HG03175 (cell line): ENCODE measurements at regions not wholly inside any gene's neighbourhood (a gene's known extent, or its start where the extent isn't known, plus 50 kb on each side); places are given as distances from the start of the nearest gene placed in this dataset.
A peak's percentile ranks its signal among the peaks of the same experiment; 100 is the strongest.
"Not testable (repeated sequence)": the region's sequence is repeated elsewhere in the genome, so short reads cannot be mapped to it uniquely, and the experiment has no call there.

Source experiments
- ATAC-seq: cut with Tn5 transposase; IDR thresholded peaks from one replicate; pipeline ENCODE4 v1.9.1; 2021; ENCODE audit warnings: mild to moderate bottlenecking, moderate library complexity; ENCODE audit not compliant: unreplicated experiment

- ATAC-seq, result not testable (repeated sequence)
Observed at GRCh38 chrX:124181515-124181914, 150.9 kb upstream of the TEX13D start.

- no peak for ATAC-seq
Observed at GRCh38 chrX:124190440-124190839, 142.0 kb upstream of the TEX13D start.

- ATAC-seq, result no peak
Observed at GRCh38 chrX:124194199-124194598, 138.3 kb upstream of the TEX13D start.

- no peak for ATAC-seq
Observed at GRCh38 chrX:124194901-124195300, 137.6 kb upstream of the TEX13D start.

- no peak for ATAC-seq
Observed at GRCh38 chrX:124203311-124203710, 129.1 kb upstream of the TEX13D start.

GRCh38 chrX:124208660-124209059 is 123.8 kb upstream of the TEX13D start:
- ATAC-seq, result no peak

GRCh38 chrX:124209792-124210576 is 122.5 kb upstream of the TEX13D start:
- no peak for ATAC-seq

- ATAC-seq, result peak; percentile 80
Observed at GRCh38 chrX:124211312-124211942, 121.0 kb upstream of the TEX13D start.

GRCh38 chrX:124212622-124213021 is 119.8 kb upstream of the TEX13D start:
- peak; percentile 36 for ATAC-seq

- no peak for ATAC-seq
Observed at GRCh38 chrX:124215786-124216185, 116.7 kb upstream of the TEX13D start.

GRCh38 chrX:124216396-124217115 is 115.9 kb upstream of the TEX13D start:
- ATAC-seq, result no peak

GRCh38 chrX:124217304-124218251 is 114.9 kb upstream of the TEX13D start:
- peak; percentile 86 for ATAC-seq

- ATAC-seq, result no peak
Observed at GRCh38 chrX:124223524-124223923, 108.9 kb upstream of the TEX13D start.

GRCh38 chrX:124224528-124224927 is 107.9 kb upstream of the TEX13D start:
- no peak for ATAC-seq

GRCh38 chrX:124226129-124226528 is 106.3 kb upstream of the TEX13D start:
- no peak for ATAC-seq

- ATAC-seq, result no peak
Observed at GRCh38 chrX:124228849-124229248, 103.6 kb upstream of the TEX13D start.

GRCh38 chrX:124229374-124229773 is 103.1 kb upstream of the TEX13D start:
- no peak for ATAC-seq

GRCh38 chrX:124230655-124231450 is 101.6 kb upstream of the TEX13D start:
- no peak for ATAC-seq

- no peak for ATAC-seq
Observed at GRCh38 chrX:124231451-124231759, 101.1 kb upstream of the TEX13D start.
